Left ventricle myocardium inferior (tissue), 1 donor: ENCODE measurements at regions not wholly inside any gene's neighbourhood (a gene's known extent, or its start where the extent isn't known, plus 50 kb on each side); places are given as distances from the start of the nearest gene placed in this dataset.
"Not testable (repeated sequence)": the region's sequence is repeated elsewhere in the genome, so short reads cannot be mapped to it uniquely, and the experiment has no call there.

Experiments
- DNase-seq: peaks from one replicate; pipeline ENCODE4 v3.0.0-alpha.2; 2020
- H3K27ac ChIP-seq: fragments of 200-600 bp; replicated peaks from 2 replicates; pipeline ENCODE4 v1.8.0; 2021
- H3K27me3 ChIP-seq: fragments of 200-600 bp; 2 replicates; pipeline ENCODE4 v1.8.0; 2021; ENCODE audit warnings: low read depth
- H3K36me3 ChIP-seq: fragments of 200-600 bp; 2 replicates; pipeline ENCODE4 v1.8.0; 2021
- H3K4me1 ChIP-seq: fragments of 200-600 bp; 2 replicates; pipeline ENCODE4 v1.8.0; 2021
- H3K4me3 ChIP-seq: fragments of 200-600 bp; 2 replicates; pipeline ENCODE4 v1.8.0; 2021; ENCODE audit warnings: mild to moderate bottlenecking, moderate library complexity
- H3K9me3 ChIP-seq: fragments of 200-600 bp; replicated peaks from 2 replicates; pipeline ENCODE4 v1.8.0; 2021
- intact Hi-C: fragments of 100-400 bp; cut with micrococcal nuclease; formaldehyde crosslinking; loops from one replicate; pipeline ENCODE4 v1.11.0; 2022
- TF ChIP-seq, protein P1 (sequence below): fragments of 200-600 bp; IDR thresholded peaks from 2 replicates; pipeline ENCODE4 v1.8.0; 2021; ENCODE audit warnings: antibody characterized with exemption, mild to moderate bottlenecking, borderline replicate concordance
- donor health status: DM: no; HTN: yes; CAD: no; lungs with severe emphysema.

DNA sequence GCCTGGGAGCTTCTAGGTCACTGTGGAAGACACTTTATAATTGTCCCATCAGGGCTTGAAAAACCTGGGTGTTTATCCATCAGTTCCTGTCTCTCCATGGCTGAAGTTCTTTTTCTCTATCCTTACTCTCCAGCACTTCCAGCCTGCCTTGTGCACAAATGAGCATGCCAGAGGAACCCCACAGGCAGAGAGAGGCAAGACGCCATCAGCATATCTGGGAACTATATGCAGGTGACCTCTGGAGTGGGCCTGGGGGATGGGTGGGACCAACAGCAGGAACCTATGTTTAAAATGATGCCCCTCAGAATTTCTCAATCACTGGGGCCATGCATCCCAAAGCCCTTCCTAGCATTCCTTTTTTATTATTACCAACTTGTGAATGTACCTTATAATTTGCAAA lies 156.2 kb upstream of the PARD3B start:
- no peaks in the 10 kb centered on the region for H3K27me3 ChIP-seq
- intact Hi-C loops: no loop called here
- no peak for DNase-seq
- no peak overlapping the region for H3K27ac ChIP-seq
- H3K36me3 ChIP-seq: no peaks in the 10 kb centered on the region
- H3K4me1 ChIP-seq: no peaks in the 10 kb centered on the region
- peaks cover 6% of the 10 kb centered on the region for H3K9me3 ChIP-seq
- no peak overlapping the region for H3K4me3 ChIP-seq
- TF ChIP-seq, protein P1, sequence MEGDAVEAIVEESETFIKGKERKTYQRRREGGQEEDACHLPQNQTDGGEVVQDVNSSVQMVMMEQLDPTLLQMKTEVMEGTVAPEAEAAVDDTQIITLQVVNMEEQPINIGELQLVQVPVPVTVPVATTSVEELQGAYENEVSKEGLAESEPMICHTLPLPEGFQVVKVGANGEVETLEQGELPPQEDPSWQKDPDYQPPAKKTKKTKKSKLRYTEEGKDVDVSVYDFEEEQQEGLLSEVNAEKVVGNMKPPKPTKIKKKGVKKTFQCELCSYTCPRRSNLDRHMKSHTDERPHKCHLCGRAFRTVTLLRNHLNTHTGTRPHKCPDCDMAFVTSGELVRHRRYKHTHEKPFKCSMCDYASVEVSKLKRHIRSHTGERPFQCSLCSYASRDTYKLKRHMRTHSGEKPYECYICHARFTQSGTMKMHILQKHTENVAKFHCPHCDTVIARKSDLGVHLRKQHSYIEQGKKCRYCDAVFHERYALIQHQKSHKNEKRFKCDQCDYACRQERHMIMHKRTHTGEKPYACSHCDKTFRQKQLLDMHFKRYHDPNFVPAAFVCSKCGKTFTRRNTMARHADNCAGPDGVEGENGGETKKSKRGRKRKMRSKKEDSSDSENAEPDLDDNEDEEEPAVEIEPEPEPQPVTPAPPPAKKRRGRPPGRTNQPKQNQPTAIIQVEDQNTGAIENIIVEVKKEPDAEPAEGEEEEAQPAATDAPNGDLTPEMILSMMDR: no peak

GRCh38 chr2:204389856-204390255 lies 155.4 kb upstream of the PARD3B start:
- no peak overlapping the region for H3K27ac ChIP-seq
- no peaks in the 10 kb centered on the region for H3K36me3 ChIP-seq
- intact Hi-C loops: no loop called here
- H3K9me3 ChIP-seq: peaks cover 6% of the 10 kb centered on the region
- no peaks in the 10 kb centered on the region for H3K27me3 ChIP-seq
- H3K4me3 ChIP-seq: no peak overlapping the region
- no peak for DNase-seq
- no peaks in the 10 kb centered on the region for H3K4me1 ChIP-seq
- TF ChIP-seq, protein P1: no peak

DNA sequence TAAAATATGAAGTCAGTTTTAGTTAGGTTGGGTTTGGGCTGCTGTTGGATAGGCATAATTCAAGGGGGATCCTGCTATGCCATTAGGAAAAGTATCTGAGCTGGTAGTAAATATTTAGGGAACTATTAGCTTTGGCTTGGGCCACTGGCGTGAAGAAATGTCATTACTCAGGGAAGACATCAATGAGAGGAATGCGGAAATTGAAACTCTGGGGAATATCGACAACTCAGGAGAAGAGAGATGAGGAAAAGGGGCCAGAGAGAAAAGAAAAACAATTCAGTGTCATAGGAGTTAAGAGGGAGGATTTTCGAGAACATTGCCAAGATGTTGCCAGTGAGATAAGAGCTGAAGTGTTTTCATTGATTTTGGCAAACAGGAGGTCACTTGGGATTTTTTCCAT lies 149.7 kb upstream of the PARD3B start:
- Histone ChIP-seq H3K36me3 (no peaks in the 10 kb centered on the region), H3K9me3 (no peaks in the 10 kb centered on the region), H3K4me1 (no peaks in the 10 kb centered on the region), H3K4me3 (no peak overlapping the region), H3K27ac (no peak overlapping the region), H3K27me3 (no peaks in the 10 kb centered on the region)
- TF ChIP-seq, protein P1: no peak
- DNase-seq: no peak
- intact Hi-C loops: no loop called here

GRCh38 chr2:204401114-204401513 lies 144.2 kb upstream of the PARD3B start:
- TF ChIP-seq, protein P1: no peak
- intact Hi-C loops: no loop called here
- Histone ChIP-seq H3K27me3 (no peaks in the 10 kb centered on the region), H3K36me3 (no peaks in the 10 kb centered on the region), H3K9me3 (no peaks in the 10 kb centered on the region), H3K4me3 (no peak overlapping the region), H3K27ac (no peak overlapping the region), H3K4me1 (no peaks in the 10 kb centered on the region)
- DNase-seq: no peak

DNA sequence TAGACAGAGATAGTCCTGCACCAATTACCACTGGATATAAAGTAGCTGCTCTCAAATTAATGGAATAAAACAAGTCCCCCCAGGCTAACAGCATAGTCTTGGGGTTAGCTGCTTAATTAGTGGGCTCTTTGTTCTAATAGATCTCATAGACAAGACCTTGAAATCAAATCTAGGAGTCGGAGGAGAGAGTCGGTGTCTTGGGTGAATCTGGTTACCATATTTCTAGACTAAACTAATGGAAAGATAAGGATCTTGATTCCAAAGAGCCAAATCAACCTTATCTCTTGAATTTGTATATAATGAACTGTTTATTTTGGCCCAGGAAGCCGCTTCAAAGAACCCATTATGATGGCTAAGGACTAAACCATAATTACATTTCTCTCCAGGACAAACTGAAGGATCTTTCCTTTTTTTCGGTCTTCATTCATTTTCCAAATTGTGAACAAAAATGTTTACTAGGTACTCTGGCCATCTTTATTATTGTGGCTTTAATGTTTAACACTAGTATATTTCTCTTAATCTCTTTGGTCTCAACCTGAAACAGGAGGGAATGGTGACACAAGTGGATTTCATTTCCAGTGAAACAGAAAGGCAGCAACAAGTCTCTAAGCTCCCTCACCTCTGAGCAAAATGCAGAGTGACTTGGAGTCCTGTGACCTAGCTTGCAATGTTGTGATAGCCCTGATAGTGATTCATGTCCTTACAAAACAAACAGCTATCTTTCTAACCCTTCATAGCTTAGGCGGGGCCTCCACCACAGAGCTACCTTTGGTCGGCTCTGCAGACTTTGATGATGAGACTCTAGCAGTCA lies 137.9 kb upstream of the PARD3B start:
- intact Hi-C loops: no loop called here
- Histone ChIP-seq H3K27ac (no peak overlapping the region), H3K36me3 (no peaks in the 10 kb centered on the region), H3K27me3 (no peaks in the 10 kb centered on the region), H3K4me1 (no peaks in the 10 kb centered on the region), H3K9me3 (peaks cover 9% of the 10 kb centered on the region), H3K4me3 (no peak overlapping the region)
- TF ChIP-seq, protein P1: no peak
- no peak for DNase-seq

- H3K9me3 ChIP-seq: peaks cover 25% of the 10 kb centered on the region
- intact Hi-C loops, H3K27me3 ChIP-seq, H3K36me3 ChIP-seq, H3K4me1 ChIP-seq, DNase-seq, H3K4me3 ChIP-seq, H3K27ac ChIP-seq: not testable (repeated sequence)
These were observed 132.5 kb upstream of the PARD3B start for GRCh38 chr2:204412782-204413181.
